GM21390 (cell line): ENCODE measurements at regions not wholly inside any gene's neighbourhood (a gene's known extent, or its start where the extent isn't known, plus 50 kb on each side); places are given as distances from the start of the nearest gene placed in this dataset.

Experiments used
- ATAC-seq: cut with Tn5 transposase; IDR thresholded peaks from one replicate; pipeline ENCODE4 v1.9.1; 2021; ENCODE audit not compliant: unreplicated experiment

DNA sequence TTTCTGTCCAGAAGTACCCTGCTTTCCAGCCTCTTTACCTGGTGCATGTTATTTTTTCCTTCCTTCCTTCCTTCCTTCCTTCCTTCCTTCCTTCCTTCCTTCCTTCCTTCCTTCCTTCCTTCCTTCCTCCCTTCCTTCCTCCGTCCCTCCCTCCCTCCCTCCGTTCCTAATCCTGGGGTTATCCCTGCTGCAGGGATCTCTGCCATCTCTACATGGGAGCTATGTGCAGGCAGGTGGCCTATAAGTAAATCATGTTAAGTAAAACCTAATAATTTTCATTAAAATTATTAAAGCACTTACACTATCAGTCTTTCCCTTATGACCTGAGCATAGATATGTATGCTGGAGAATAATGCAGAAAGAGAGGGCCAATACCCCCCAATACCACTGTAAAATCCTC is 351.9 kb downstream of the ZSWIM6 start:
- no peak for ATAC-seq

DNA sequence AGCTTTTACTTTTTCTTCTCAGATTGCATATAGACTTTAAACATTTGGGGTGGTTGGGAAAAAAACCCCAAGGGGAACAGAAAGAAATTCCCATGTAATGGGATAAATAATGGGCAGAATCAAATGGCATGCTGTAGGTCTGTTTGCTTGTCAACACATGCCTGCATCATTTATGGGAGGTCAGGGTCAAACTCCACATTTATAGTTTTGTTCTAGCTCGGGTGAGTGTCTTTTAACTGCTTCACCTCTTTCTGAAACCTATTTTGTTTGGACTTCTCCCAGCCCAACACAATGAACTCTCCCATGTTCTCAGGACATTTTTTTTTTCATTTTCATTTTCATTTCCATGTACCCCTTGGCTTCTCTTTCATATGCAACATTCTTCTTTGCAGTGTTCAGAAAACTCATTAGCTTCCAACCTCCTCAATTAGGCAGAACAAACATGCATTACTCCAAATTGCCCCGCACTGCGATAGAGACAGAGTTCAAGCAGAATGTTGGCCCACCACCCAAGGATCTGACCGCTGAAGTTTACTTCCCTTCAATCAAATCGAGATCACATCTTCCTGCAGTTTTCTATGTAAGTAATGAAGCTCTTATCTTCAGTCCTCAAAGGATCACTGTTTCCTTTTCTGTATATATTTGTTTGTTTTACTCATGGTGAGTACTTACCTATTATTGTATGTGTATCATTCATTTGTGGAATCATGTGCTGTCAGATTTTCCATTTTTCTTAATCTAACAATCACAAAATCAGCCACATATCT is 354.6 kb downstream of the ZSWIM6 start:
- no peak for ATAC-seq

DNA sequence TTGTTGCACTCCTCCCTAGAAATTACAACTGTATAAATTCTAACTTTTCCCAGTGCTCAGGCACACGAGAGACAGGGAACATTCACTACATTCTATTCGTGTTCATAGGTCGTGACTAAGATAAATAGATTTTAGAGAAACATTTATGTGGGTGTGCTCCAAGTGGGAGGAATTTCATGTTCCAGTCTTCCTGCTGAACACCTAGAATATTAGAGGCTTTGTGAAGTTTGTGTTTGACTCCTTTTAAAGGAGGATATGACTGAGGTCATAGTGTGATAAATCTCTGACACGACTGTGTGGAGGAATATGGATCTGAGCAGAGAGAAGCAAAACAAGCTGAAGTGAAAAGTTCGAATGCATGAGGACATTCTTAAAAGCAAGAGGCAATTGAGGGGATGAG is 355.3 kb downstream of the ZSWIM6 start:
- ATAC-seq: no peak

DNA sequence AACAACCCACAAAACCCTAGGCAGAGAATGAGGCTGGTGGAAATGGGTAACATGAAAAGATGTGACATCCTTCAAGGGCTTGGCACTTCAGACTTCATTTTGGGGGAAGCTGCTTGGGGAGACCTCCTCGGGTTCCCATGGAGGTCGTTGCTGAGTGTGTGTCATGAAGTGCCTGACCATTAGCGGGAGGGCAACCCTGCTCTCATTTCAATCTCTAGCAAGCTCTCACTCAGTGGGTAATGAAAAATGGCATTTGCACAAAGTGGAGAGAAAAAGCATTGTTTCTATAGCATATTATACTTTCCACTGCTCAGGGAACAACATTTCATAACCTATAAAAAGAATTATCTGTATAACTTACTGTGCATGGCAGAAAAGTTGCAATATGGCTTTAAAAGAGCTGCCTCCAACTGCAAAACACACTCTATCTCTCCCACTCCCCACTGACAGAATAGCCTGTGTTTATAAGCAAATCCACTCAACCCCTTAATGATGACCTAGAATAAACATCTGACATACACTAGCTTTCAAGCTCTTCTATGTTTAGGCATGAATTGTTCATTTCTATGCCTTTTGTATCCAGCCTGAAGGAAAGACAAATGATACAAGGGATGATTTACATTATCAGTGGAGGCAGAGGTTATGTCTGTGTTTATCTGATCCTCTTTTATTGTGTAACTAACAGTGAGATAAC is 357.2 kb downstream of the ZSWIM6 start:
- no peak for ATAC-seq

DNA sequence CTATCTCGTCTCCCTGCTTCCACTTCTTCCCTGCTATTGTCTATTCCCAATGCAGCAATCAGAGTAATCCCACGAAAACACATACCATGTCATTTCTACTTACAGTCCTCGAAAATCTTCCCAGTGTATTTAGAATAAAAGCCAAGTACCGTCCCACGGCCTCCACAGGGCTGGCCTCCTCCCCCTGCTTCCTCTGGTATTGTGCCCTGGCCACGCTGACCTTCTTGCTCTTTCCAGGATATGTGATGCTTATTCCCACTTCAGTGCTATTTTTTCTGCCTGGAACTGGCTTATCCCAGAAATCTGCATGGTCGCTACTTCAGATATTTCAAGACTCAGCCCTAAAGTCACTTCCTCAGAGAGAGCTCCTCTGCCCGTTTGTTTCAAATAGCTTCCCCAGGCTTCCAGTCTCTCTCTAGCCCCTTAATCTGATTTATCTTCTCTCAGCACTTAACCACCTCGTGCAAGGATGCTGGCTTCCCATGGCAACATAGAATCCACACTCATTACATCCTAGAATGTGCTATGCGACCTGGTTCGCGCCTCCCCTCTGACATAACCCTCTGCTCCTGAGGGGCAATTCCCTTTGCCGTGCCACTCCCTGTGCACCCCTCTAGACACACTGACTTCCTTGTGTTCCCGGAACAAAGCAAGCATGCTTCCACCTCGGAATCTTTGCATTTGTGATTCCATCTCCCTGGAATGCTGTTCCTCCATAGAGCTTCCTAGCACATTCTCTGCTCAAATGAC is 365.9 kb downstream of the ZSWIM6 start:
- ATAC-seq: no peak

DNA sequence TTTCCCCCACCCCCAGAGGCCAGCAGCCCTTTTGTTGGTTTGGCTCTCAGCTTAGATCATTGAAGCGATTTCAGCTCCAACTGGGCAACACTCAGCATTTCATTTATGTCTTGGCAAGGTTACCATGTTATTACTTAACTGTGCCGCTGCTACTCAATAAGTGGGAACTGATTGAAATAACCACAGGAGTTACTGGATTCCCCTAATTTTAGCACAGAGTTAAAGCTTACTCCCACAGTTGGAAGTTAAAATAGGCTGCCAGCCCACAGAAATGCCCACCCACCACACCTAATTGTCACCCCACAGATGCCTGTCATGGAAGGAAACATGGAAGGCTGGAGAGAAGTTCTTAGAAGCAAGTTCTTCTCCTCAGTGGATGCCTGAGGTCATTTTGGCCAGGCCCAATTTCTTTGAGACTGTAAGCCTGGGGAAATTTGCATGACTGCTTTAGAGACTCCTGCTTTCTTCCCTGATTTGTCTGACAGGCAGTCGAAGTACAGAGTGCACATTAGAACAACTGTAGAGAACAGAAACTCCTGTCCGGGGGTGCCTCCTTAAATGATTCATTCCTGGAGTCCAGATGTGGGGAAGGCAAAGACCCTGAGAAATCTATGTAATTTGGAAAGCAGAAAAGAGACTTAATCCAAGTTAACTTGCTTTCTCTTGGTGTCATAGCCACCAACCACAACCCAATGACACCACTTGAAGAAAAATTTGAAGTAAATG is 370.0 kb downstream of the ZSWIM6 start:
- ATAC-seq: peak; percentile 76

DNA sequence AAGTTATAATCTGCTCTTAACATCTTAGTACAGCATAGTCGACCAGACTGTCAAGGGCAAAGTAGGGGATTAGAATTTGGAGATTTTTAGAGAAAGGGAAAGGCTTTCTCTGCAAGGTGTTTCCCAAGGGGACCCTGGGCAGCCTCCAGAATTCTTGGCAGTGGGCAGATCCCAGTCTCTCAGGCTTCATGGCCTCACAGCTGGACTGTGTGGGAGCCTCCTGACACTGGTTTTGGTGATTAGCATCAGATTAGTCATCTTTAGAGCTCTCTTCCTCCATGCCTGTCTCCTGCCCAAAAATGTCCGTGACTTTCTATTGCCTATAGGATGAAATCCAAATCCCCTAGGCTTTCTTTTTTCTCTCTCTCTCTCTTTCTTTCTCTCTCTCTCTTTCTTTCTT is 370.7 kb downstream of the ZSWIM6 start:
- ATAC-seq: peak; percentile 5

DNA sequence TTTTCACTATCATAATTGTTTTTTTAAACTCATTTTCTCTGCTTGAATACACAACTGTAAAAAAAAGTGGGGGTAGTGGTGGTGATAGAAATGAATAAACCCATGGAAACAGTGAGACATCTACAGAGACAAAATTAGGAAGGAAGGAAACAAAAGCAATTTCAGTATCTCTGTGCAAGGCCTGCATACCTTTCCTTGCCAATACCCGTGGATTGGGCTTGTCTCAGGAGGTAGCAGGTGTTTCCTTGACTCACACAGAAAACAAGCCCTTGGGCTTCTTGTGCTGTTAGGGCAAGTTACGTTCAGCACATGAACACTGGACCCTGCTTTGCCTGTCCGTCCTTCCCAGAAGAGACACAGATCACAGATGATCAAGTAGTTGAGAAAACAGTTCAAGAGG is 372.2 kb downstream of the ZSWIM6 start:
- ATAC-seq: peak; percentile 43

DNA sequence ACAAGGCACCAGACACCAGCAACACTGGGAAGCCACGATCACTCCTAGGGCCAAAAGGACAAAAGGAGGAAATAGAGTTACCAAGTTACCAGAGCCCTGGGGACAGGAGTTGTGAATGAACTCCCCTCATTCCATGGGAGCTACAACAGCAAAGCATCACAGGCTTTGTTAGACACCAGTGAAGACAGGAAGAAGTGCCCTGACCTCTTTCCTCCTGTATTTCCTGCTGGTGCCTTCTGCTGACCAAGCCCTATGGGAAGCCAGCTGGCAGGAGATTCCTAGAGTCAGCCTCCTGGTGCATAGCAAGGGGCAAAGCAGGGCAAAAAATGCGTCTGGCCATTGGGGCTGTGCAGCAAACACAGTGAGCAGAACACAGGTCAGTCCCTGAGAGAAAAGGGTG is 374.7 kb downstream of the ZSWIM6 start:
- no peak for ATAC-seq

DNA sequence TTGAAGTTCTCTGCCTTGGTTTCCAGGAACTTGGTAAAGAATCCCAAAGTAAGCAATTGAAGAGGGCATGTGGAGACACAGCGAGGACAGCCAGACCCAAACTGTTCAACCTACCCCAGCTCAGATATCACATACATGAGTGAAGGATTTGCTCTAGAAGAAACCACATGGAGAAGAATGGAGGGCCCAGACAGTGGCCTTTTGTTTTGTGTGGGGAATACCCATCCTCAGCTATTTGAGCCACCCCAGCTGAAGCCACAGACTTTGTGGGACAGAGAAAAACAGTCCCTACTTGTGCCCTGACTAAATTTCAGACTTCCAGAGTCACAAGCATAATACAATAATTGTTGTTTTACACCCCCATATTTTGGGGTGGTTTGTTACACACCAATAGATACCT is 387.1 kb downstream of the ZSWIM6 start:
- no peak for ATAC-seq

DNA sequence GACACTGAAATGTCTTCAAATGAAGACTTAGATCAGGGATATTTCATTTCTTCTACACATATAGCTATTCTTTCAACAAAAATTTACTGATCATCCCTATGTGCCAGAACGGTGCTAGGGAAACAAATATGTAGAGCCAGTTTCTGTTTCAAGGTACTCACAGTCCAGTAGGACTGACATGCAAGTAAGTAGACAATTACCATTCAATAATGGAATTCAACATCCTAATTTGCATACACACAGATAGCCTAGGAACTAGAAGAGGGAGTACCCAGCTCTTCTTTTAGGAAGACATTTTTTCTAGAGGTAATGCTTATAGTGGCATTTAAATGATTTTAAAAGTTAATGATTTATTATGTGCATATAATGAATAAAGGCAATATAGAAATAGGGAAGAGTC is 388.8 kb downstream of the ZSWIM6 start:
- no peak for ATAC-seq

DNA sequence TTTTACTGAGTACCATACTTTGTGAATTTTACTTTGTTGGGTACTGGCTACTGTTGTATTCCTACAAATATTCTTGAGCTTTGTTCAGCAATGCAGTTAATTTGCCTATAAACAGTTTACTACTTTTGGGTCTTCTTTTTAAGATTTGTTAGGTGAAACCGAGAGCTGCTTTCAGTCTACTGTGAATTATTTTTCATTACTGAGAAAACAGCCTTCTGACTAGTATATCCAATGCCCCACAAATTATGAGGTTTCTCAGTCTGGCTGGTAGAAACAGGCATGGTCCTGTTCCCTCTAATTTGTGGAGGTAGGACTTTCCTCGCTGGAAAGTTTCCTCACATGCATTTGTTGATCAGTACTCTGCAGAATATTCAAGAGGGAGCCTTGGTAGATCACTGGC is 392.0 kb downstream of the ZSWIM6 start:
- ATAC-seq: no peak

DNA sequence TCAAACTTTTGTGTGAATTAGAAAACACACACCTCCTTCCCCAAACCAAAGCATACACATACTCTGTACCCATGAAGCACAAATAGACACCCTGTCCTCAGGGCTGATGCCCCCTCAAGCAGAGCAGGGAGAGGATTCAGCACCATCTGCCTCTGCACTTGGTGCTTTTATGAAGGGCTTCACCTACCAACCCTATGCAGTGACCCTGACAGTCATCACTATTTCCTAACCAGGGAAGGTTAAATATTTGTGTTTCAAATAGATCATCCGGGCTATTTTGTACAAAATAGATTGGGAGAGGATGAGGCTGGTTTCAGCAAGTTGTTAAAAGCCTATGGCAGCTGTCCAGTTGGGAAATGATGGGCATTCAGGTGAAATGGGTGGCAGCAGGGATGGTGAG is 396.2 kb downstream of the ZSWIM6 start:
- no peak for ATAC-seq

DNA sequence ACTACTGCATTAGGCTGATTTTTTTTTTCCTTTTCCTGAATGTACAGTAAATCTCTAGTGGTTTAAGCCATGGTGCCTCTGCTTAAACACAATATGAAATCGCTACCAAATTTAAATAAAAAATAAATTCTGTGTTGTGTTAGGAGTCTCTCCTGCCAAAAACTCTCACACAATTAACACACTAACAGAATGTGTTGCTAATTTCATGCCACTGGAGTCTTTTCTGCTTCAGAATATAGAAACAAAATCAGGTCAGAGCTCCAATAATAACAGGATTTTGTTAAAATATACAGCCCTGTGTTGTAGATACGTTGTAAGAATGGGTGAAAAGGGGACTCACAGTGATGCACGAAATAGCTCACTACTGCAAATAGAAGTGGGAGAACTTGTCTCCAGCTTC is 398.8 kb downstream of the ZSWIM6 start:
- ATAC-seq: no peak

DNA sequence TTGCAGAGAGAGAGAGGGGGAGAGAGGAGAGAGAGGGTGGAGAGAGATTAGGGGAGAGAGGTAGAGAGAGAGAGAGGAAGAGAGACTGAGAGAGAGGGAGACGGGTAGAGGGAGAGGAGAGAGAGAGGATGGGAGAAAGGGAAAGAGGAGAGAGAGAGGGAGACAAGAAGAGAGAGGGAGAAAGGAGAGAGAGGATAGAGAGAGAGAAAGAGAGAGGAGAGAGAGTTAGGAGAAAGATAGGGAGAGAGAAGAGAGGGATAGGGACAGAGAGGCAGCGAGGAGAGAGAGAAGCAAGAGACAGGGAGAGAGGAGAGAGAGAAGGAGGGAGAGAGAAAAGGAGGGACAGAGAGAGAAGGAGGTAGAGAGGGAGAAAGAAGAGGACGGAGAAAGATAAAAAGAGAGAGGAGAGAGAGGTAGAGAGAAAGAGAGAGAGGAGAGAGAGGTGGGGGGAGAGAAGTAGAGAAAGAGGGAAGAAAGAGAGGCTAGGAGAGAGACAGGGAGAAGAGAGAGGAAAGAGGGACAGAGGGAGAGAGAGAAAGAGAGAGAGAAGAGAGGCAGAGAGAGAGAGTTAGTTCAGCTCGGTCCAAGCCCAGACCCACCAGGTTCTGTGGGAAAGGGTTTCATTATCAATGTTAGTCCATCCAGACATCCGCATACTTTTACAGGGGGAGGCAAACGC is 399.3 kb downstream of the ZSWIM6 start:
- no peak for ATAC-seq

DNA sequence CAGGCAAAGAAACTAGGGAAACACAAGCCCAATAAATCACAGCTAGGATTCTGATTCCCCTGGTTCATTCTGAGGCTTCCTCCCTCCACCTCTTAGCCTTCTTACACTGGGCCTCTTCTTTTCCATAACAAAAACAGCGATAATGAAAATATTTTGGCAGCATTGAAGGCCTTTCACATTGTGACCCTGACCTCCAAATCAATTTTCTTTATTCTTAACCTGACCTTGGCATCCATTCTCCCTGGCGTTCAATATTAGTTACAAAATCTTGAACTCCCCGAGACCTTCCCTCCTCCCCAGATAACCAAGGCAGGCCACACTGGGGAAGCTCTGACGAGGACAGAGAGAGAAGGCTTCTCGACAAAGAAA is 399.9 kb downstream of the ZSWIM6 start:
- ATAC-seq: no peak

DNA sequence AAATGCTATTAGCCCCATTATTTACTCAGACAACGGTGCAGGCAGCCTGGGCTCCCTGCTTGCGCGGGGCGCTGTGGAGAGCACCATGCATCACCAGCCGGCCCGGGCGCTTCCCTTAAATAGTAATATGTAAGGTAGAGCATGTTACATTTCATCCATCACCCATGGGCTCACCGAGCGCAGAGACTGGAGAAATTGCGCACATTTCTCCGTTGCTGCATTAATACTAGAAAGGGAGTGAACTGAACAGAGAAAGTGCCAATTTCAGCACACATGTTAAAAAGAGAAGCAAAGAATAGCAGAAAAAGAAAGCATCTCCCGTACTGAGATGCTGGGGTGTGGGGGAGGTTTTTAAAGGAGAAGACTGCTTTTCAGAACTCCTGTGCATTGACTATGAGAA is 400.3 kb downstream of the ZSWIM6 start:
- ATAC-seq: no peak

DNA sequence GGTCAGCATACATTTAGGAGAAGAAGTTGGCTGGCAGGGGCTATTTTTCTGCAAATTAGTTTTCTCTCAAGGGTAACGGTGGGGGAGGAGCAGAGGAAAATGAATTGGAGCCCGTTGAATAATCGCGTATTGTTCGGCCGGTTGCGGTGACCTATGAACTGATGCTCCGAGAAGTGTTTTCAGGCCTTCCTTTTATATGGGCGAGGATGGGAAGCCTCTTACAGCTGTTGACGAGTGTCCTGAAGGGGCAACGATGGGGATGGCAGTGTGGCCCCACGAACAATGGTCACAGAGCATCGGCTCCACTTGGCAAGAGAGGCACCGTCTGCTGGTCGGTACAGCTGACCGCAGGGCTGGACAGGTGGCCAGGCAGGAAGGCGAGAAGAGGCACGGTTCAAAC is 400.7 kb downstream of the ZSWIM6 start:
- no peak for ATAC-seq

DNA sequence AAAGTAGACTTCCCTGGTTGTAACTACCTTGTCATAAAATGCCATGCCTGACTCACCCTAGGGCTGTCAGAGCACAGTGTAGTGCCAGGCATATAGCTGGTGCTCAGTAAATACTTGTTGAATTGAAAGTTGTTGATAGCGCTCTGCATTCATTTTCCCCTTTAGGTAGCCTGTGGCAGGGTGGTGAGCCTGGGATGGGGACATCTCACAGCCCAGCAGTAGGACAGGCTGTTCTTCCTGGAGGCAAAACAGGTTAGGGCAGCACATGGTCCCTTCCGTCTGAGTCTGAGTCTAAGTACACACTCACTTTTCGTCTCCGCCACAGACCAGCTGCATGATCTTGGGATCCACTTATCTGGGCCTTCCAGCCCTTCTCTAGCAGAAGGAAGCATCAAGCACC is 401.9 kb downstream of the ZSWIM6 start:
- no peak for ATAC-seq

DNA sequence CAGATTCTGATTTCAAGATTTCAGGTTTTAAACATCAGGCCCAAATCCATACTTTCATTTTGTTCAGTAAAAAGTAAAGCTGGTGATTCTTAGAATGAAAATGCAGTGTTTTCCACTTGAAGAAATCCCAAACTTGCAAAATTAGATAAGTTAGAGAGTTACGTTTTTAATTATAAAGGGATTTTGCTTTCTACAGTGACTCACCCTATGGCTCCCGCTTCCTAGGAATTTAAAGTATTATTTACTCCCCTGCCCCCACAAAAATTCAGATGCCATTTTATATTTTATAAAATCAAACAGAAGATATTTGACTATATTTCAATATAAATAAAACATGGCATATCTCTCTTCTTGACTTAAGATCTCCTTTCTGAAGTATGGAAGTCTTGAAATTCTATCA is 402.9 kb downstream of the ZSWIM6 start:
- ATAC-seq: no peak

DNA sequence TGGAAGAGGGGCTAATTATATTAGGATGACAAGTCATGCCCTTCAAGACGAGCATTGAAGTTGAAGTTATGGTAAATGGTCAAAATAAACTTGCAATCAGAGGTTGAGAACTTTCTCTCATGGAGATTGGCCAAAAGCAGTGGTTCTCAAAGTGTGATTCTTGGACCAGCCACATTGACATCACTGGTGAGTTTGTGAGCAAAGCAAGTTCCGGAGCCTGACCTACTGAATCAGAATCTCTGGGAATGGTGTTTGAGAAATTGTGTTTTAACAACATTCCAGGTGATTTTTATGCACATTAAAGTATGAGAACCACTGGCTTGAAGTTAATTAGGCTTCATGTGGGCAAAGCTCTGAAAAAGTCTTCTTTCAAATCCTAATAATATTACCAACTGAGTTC is 403.5 kb downstream of the ZSWIM6 start:
- no peak for ATAC-seq
